A549 (cell line): ENCODE measurements at regions not wholly inside any gene's neighbourhood (a gene's known extent, or its start where the extent isn't known, plus 50 kb on each side); places are given as distances from the start of the nearest gene placed in this dataset.

Experiments used
- ATAC-seq, 2 experiments: fragments of 200-7000 bp in 1 of 2; fragments of >200 bp in 1 of 2; cut with Nextera tagmentation in 1 of 2; cut with Tn5 transposase in 1 of 2; 3 replicates each; pipeline versions ENCODE4 v1.8.0 to v1.9.1; 2018 to 2020; ENCODE audit warnings: mild to moderate bottlenecking in 1 of 2, moderate library complexity in 1 of 2
- CTCF ChIA-PET: fragments of 300-600 bp; sonication (Branson Sonifier 250); formaldehyde crosslinking; extraction: SDS; loops from one replicate; lab custom pipeline; 2021; ENCODE audit warnings: antibody characterized with exemption, inconsistent platforms; lab: Yijun Ruan, JAX
- POLR2A ChIA-PET: fragments of 350-600 bp; formaldehyde crosslinking; extraction: SDS; loops from one replicate; lab custom pipeline; 2021; ENCODE audit warnings: antibody characterized with exemption, inconsistent platforms; lab: Yijun Ruan, JAX
- DNase-seq, 2 experiments: peaks; one replicate each; pipeline versions ENCODE4 v3.0.0 to v3.0.0-alpha.2; 2011 to 2016; ENCODE audit warnings: low read depth in 1 of 2, low spot score in 1 of 2
- FAIRE-seq: peaks from 2 replicates; lab custom pipeline; 2011; peaks lifted over from hg19 to GRCh38; lab: Jason Lieb, UNC
- H3K27ac ChIP-seq, 2 experiments: fragments of >200 bp; sonication (Bioruptor Twin); formaldehyde crosslinking; 3 replicates each; pipeline ENCODE4 v1.5.1; 2016 to 2017
- H3K4me1 ChIP-seq: fragments of >200 bp; sonication (Bioruptor Twin); formaldehyde crosslinking; 3 replicates; pipeline ENCODE4 v1.6.1; 2016
- H3K4me2 ChIP-seq: fragments of >200 bp; sonication (Bioruptor Twin); formaldehyde crosslinking; 3 replicates; pipeline ENCODE4 v1.6.1; 2016
- H3K4me3 ChIP-seq: fragments of >200 bp; sonication (Bioruptor Twin); formaldehyde crosslinking; 3 replicates; pipeline ENCODE4 v1.5.1; 2016
- H3K9me3 ChIP-seq: fragments of >200 bp; sonication (Bioruptor Twin); formaldehyde crosslinking; 3 replicates; pipeline ENCODE4 v1.6.1; 2016
- EHF ChIP-seq: fragments of 250-450 bp; sonication (Bioruptor Pico); IDR thresholded peaks from 2 replicates; pipeline ENCODE4 v1.5.0; 2020; ENCODE audit warnings: mild to moderate bottlenecking
- FOSB ChIP-seq: fragments of 250-450 bp; sonication (Bioruptor Pico); IDR thresholded peaks from 2 replicates; pipeline ENCODE4 v1.5.0; 2020; ENCODE audit warnings: mild to moderate bottlenecking, moderate library complexity
- FOXS1 ChIP-seq: fragments of 250-450 bp; sonication (Bioruptor Pico); IDR thresholded peaks from 2 replicates; pipeline ENCODE4 v1.5.0; 2020; ENCODE audit warnings: mild to moderate bottlenecking, moderate library complexity
- HDAC2 ChIP-seq: fragments of 200-600 bp; sonication (generic); IDR thresholded peaks from 2 replicates; pipeline ENCODE4 v1.6.1; 2016
- HEYL ChIP-seq: fragments of 250-450 bp; sonication (Bioruptor Pico); IDR thresholded peaks from 2 replicates; pipeline ENCODE4 v1.8.0; 2021; ENCODE audit warnings: mild to moderate bottlenecking, moderate library complexity
- HOXB13 ChIP-seq: fragments of 250-450 bp; sonication (Bioruptor Pico); IDR thresholded peaks from 2 replicates; pipeline ENCODE4 v1.5.0; 2020; ENCODE audit warnings: low read depth, mild to moderate bottlenecking, moderate library complexity
- JUNB ChIP-seq: fragments of >200 bp; sonication (Bioruptor Twin); formaldehyde crosslinking; IDR thresholded peaks from 2 replicates; pipeline ENCODE4 v1.6.1; 2016
- NFE2L2 ChIP-seq: fragments of 150-350 bp; conservative IDR thresholded peaks from 2 replicates; pipeline ENCODE4 v1.6.1; 2014; ENCODE audit warnings: low read length
- RAD21 ChIP-seq, 2 experiments: fragments of >200 bp in 1 of 2; sonication (Bioruptor Twin) in 1 of 2; formaldehyde crosslinking in 1 of 2; IDR thresholded peaks in 1 of 2; conservative IDR thresholded peaks in 1 of 2; 2 replicates in 1 of 2; 3 replicates in 1 of 2; pipeline ENCODE4 v1.6.1; 2012 to 2018; ENCODE audit warnings: inconsistent platforms in 1 of 2
- ZNF302 ChIP-seq: fragments of 250-450 bp; sonication (Bioruptor Pico); IDR thresholded peaks from 2 replicates; pipeline ENCODE4 v1.9.0; 2021; ENCODE audit warnings: inconsistent platforms, mild to moderate bottlenecking, moderate library complexity
- WGBS: methylation state at CpG from one replicate; pipeline ENCODE4 v1.1.6; 2017; ENCODE audit errors: missing lambda C conversion rate; 5-methylcytosine and 5-hydroxymethylcytosine counted together
- TF ChIP-seq, protein P1 (sequence below): fragments of 450-650 bp; IDR thresholded peaks from 2 replicates; pipeline ENCODE4 v1.6.1; 2014; ENCODE audit warnings: antibody characterized with exemption
- TF ChIP-seq, protein P2 (sequence below): fragments of 150-350 bp; IDR thresholded peaks from 2 replicates; pipeline ENCODE4 v1.6.1; 2014; ENCODE audit warnings: low read depth, mild to moderate bottlenecking, low read length
- TF ChIP-seq, protein P3 (sequence below): fragments of 200-600 bp; sonication (generic); IDR thresholded peaks from 2 replicates; pipeline ENCODE4 v1.6.1; 2016; ENCODE audit warnings: antibody characterized with exemption, mild to moderate bottlenecking, moderate library complexity
- TF ChIP-seq, protein P4 (sequence below): fragments of 250-450 bp; sonication (Bioruptor Pico); IDR thresholded peaks from 2 replicates; pipeline ENCODE4 v1.5.0; 2021; ENCODE audit warnings: mild to moderate bottlenecking, moderate library complexity, borderline replicate concordance
- TF ChIP-seq, protein P5 (sequence below): IDR thresholded peaks from 2 replicates; pipeline ENCODE4 v1.6.1; 2012
- TF ChIP-seq, protein P6 (sequence below): fragments of >200 bp; sonication (Bioruptor Twin); formaldehyde crosslinking; IDR thresholded peaks from 3 replicates; pipeline ENCODE4 v1.6.1; 2016
- TF ChIP-seq, protein P7 (sequence below): IDR thresholded peaks from 2 replicates; pipeline ENCODE4 v1.6.1; 2012
- TF ChIP-seq, protein P8 (sequence below): fragments of 250-450 bp; sonication (Bioruptor Pico); IDR thresholded peaks from 2 replicates; pipeline ENCODE4 v1.5.0; 2020; ENCODE audit warnings: low read depth, mild to moderate bottlenecking, moderate library complexity

DNA sequence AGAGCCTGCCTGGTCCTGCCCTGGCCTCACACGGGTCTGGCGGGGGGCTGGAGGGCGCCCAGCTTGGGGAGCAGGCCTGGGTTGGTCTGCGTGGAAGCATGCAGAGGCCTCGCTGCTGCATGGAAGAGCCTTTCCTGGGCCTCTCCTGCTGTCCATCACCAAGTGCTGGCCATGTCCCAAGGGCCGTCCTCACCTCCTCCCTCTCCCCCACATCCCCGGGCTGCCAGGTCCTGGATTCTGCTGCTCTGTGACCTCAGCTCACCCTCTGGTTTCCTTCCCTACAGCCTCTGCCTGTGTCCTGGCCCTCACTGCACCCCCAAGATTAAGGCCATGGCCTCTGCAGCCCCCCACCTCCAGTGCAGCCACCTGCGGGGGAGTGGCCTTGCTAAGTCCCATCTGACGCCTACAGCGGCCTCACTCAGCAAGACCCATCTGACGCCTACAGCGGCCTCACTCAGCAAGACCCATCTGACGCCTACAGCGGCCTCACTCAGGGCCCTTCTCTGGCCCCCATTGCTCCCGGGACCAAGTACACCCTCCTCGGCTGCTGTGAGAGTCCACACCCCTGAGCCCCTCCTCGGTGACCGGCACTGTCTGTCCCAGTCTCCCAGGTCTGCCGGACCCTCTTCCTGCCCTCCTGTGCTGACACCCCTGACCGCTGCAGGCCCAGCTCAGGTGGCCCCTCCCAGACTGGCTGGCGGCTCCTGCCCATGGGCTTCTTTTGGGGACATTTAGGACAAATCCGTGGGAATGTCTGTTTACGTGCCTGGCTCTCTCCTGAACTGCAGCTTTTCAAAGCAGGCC lies 119.5 kb upstream of the B3GAT1 start:
- Histone ChIP-seq H3K4me2 (no peak overlapping the region), H3K9me3 (no peaks in the 10 kb centered on the region), H3K4me3 (no peak overlapping the region), H3K27ac (no peak overlapping the region), H3K4me1 (no peaks in the 10 kb centered on the region)
- CTCF ChIA-PET, result no interaction called here
- ATAC-seq (no peak), DNase-seq (no peak), FAIRE-seq (no peak)
- POLR2A ChIA-PET, result no interaction called here
- TF ChIP-seq HEYL, result no peak
- TF ChIP-seq NFE2L2, result no peak
- no peak for TF ChIP-seq HOXB13 (CRISPR knock-in tag)
- TF ChIP-seq RAD21 (conservative IDR thresholded peaks at IDR 0.05 in 1 of 2, IDR thresholded peaks at IDR 0.05 in 1 of 2), result no peak
- TF ChIP-seq, protein P1, sequence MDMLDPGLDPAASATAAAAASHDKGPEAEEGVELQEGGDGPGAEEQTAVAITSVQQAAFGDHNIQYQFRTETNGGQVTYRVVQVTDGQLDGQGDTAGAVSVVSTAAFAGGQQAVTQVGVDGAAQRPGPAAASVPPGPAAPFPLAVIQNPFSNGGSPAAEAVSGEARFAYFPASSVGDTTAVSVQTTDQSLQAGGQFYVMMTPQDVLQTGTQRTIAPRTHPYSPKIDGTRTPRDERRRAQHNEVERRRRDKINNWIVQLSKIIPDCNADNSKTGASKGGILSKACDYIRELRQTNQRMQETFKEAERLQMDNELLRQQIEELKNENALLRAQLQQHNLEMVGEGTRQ, result no peak
- no peak for TF ChIP-seq FOSB (CRISPR knock-in tag)
- TF ChIP-seq JUNB, result no peak
- TF ChIP-seq, protein P2, sequence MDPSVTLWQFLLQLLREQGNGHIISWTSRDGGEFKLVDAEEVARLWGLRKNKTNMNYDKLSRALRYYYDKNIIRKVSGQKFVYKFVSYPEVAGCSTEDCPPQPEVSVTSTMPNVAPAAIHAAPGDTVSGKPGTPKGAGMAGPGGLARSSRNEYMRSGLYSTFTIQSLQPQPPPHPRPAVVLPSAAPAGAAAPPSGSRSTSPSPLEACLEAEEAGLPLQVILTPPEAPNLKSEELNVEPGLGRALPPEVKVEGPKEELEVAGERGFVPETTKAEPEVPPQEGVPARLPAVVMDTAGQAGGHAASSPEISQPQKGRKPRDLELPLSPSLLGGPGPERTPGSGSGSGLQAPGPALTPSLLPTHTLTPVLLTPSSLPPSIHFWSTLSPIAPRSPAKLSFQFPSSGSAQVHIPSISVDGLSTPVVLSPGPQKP, result no peak
- TF ChIP-seq, protein P3, sequence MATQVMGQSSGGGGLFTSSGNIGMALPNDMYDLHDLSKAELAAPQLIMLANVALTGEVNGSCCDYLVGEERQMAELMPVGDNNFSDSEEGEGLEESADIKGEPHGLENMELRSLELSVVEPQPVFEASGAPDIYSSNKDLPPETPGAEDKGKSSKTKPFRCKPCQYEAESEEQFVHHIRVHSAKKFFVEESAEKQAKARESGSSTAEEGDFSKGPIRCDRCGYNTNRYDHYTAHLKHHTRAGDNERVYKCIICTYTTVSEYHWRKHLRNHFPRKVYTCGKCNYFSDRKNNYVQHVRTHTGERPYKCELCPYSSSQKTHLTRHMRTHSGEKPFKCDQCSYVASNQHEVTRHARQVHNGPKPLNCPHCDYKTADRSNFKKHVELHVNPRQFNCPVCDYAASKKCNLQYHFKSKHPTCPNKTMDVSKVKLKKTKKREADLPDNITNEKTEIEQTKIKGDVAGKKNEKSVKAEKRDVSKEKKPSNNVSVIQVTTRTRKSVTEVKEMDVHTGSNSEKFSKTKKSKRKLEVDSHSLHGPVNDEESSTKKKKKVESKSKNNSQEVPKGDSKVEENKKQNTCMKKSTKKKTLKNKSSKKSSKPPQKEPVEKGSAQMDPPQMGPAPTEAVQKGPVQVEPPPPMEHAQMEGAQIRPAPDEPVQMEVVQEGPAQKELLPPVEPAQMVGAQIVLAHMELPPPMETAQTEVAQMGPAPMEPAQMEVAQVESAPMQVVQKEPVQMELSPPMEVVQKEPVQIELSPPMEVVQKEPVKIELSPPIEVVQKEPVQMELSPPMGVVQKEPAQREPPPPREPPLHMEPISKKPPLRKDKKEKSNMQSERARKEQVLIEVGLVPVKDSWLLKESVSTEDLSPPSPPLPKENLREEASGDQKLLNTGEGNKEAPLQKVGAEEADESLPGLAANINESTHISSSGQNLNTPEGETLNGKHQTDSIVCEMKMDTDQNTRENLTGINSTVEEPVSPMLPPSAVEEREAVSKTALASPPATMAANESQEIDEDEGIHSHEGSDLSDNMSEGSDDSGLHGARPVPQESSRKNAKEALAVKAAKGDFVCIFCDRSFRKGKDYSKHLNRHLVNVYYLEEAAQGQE, result no peak
- TF ChIP-seq, protein P4, sequence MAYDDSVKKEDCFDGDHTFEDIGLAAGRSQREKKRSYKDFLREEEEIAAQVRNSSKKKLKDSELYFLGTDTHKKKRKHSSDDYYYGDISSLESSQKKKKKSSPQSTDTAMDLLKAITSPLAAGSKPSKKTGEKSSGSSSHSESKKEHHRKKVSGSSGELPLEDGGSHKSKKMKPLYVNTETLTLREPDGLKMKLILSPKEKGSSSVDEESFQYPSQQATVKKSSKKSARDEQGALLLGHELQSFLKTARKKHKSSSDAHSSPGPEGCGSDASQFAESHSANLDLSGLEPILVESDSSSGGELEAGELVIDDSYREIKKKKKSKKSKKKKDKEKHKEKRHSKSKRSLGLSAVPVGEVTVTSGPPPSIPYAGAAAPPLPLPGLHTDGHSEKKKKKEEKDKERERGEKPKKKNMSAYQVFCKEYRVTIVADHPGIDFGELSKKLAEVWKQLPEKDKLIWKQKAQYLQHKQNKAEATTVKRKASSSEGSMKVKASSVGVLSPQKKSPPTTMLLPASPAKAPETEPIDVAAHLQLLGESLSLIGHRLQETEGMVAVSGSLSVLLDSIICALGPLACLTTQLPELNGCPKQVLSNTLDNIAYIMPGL (CRISPR knock-in tag), result no peak
- WGBS, result 53% methylated on average over 9 of the region's 23 CpGs

DNA sequence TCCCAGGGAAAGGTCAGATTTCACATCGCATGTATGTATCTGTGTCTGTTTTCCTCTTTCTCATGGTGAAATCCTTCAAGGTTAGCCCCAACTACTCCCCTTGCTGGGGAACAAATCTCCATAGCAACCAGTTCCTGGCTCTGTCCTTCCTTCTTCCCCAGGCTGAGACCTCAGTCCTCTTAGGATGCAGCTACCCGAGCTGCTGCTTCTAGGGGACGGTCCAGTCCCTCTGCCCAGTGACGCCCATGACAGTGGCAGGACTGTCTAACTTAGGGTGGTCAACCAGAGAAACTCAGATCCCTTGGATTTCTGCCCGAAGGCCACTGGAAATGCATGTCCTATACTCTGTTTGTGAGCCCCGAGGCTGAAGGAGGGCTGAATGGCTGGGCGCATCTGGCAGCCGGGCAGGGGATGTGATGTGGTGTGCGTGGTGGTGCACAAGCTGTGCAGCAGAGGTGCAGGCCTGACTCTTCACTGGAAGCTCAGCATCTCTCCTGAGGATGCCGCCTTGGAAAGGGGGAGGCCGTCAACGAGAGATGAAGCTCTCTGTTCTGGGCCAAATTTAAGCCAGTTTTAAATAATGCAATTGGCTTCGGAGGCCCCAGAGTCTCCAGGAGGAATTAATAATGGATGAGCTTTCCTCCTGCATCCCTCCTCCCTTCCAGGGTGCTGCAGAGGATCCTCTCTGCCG lies 118.7 kb upstream of the B3GAT1 start:
- CTCF ChIA-PET, result no interaction called here
- TF ChIP-seq, protein P5, sequence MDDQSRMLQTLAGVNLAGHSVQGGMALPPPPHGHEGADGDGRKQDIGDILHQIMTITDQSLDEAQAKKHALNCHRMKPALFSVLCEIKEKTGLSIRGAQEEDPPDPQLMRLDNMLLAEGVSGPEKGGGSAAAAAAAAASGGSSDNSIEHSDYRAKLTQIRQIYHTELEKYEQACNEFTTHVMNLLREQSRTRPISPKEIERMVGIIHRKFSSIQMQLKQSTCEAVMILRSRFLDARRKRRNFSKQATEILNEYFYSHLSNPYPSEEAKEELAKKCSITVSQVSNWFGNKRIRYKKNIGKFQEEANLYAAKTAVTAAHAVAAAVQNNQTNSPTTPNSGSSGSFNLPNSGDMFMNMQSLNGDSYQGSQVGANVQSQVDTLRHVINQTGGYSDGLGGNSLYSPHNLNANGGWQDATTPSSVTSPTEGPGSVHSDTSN, result no peak
- TF ChIP-seq, protein P2, result no peak
- TF ChIP-seq, protein P6, sequence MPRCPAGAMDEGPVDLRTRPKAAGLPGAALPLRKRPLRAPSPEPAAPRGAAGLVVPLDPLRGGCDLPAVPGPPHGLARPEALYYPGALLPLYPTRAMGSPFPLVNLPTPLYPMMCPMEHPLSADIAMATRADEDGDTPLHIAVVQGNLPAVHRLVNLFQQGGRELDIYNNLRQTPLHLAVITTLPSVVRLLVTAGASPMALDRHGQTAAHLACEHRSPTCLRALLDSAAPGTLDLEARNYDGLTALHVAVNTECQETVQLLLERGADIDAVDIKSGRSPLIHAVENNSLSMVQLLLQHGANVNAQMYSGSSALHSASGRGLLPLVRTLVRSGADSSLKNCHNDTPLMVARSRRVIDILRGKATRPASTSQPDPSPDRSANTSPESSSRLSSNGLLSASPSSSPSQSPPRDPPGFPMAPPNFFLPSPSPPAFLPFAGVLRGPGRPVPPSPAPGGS, result no peak
- TF ChIP-seq HDAC2 (no peak), ZNF302 (CRISPR knock-in tag) (no peak), EHF (CRISPR knock-in tag) (no peak), FOXS1 (no peak), JUNB (no peak)
- TF ChIP-seq, protein P7, sequence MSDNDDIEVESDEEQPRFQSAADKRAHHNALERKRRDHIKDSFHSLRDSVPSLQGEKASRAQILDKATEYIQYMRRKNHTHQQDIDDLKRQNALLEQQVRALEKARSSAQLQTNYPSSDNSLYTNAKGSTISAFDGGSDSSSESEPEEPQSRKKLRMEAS, result no peak
- TF ChIP-seq, protein P8, sequence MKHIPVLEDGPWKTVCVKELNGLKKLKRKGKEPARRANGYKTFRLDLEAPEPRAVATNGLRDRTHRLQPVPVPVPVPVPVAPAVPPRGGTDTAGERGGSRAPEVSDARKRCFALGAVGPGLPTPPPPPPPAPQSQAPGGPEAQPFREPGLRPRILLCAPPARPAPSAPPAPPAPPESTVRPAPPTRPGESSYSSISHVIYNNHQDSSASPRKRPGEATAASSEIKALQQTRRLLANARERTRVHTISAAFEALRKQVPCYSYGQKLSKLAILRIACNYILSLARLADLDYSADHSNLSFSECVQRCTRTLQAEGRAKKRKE (CRISPR knock-in tag), result no peak
- TF ChIP-seq, protein P4 (CRISPR knock-in tag), result no peak

More for the DNA sequence above, 118.7 kb upstream of the B3GAT1 start:
- DNase-seq (no peak), ATAC-seq (no peak), FAIRE-seq (no peak)
- no peak overlapping the region for H3K4me3 ChIP-seq
- no peaks in the 10 kb centered on the region for H3K4me1 ChIP-seq
- POLR2A ChIA-PET, result no interaction called here
- no peak overlapping the region for H3K4me2 ChIP-seq
- WGBS, result 31% methylated on average over 8 of the region's 14 CpGs
- H3K9me3 ChIP-seq, result no peaks in the 10 kb centered on the region
- H3K27ac ChIP-seq, result no peak overlapping the region
